ENCODE measurements at regions not wholly inside any gene's neighbourhood (a gene's known extent, or its start where the extent isn't known, plus 50 kb on each side); places are given as distances from the start of the nearest gene placed in this dataset.

- TF ChIP-seq ZC3H4 (CRISPR knock-in tag; IDR thresholded peaks at IDR 0.05; ENCODE audit: borderline replicate concordance) (no peak), CTCF (CRISPR knock-in tag; IDR thresholded peaks at IDR 0.05) (no peak), GABPA (IDR thresholded peaks at IDR 0.05; ENCODE audit: low read depth, low read length) (no peak), GABPA (CRISPR knock-in tag; IDR thresholded peaks at IDR 0.05; ENCODE audit: low read depth) (no peak), POLR2AphosphoS5 (IDR thresholded peaks at IDR 0.05; ENCODE audit: low read depth, low read length) (no peak), ATF2 (CRISPR knock-in tag; IDR thresholded peaks at IDR 0.05) (no peak), HDAC2 (CRISPR knock-in tag; IDR thresholded peaks at IDR 0.05) (no peak), ZNF513 (CRISPR knock-in tag; conservative IDR thresholded peaks at IDR 0.05) (no peak), CBX1 (IDR thresholded peaks at IDR 0.05; ENCODE audit: low read depth) (no peak), EZH2 (conservative IDR thresholded peaks at IDR 0.05; ENCODE audit: low read depth, low read length) (no peak)
These were observed 350.5 kb upstream of the COL8A1 start for GRCh38 chr3:99287876-99288275.

Measured in HepG2 (cell line).